ENCODE measurements at regions not wholly inside any gene's neighbourhood (a gene's known extent, or its start where the extent isn't known, plus 50 kb on each side); places are given as distances from the start of the nearest gene placed in this dataset.

DNA sequence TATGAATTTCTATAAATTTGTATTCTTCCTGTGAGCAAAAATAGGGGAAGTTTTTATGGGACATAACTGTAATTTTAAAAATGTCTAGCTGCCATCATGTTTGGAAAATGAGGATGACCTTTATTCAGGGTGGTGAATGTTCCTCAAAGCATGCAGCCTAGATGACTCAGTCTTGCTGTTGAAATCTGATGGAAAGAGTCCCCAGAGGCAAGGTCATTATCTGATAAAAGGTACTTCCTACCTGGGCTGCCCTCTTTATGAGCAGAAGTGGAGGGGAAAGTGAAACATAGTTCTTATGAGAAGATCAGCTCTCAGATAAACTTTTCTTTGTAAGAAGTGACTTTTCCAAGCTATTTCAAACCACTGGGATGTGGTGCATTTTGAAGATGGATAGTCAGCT, 1144.7 kb upstream of the PIK3C3 start:
- no peak for FAIRE-seq
- CTCF ChIA-PET (ENCODE audit: partially characterized antibody): interaction anchor here (0.6 kb wide), 1 partner anchor 276 kb away, joined by 3 read pairs; no protein-coding TSS in a partner anchor
- no peak overlapping the region for H3K4ac ChIP-seq (replicated peaks; ENCODE audit: insufficient read length, low read depth, low read length)
- TF ChIP-seq SAP30 (IDR thresholded peaks at IDR 0.05; ENCODE audit: insufficient read depth, insufficient replicate concordance, low read length) (no peak), TAF7 (optimal IDR thresholded peaks at IDR 0.05; ENCODE audit: borderline replicate concordance, low read depth, low read length) (no peak), TEAD4 (IDR thresholded peaks at IDR 0.05; ENCODE audit: low read depth, low read length) (no peak), GTF2F1 (IDR thresholded peaks at IDR 0.05; ENCODE audit: borderline replicate concordance, low read depth, low read length) (no peak), KDM4A (IDR thresholded peaks at IDR 0.05; ENCODE audit: low read depth, low read length, severe bottlenecking) (no peak), EGR1 (IDR thresholded peaks at IDR 0.05; ENCODE audit: borderline replicate concordance, low read depth, low read length) (no peak), JUND (IDR thresholded peaks at IDR 0.05; ENCODE audit: low read length) (no peak), SRF (IDR thresholded peaks at IDR 0.05; ENCODE audit: low read depth, low read length) (no peak), BRCA1 (IDR thresholded peaks at IDR 0.05; ENCODE audit: low read depth, low read length) (no peak), TAF1 (IDR thresholded peaks at IDR 0.05; ENCODE audit: low read depth, low read length) (no peak), CTBP2 (IDR thresholded peaks at IDR 0.05; ENCODE audit: borderline replicate concordance, insufficient read depth, insufficient read length, low read length) (no peak), KDM5A (IDR thresholded peaks at IDR 0.05; ENCODE audit: low read length) (no peak), KDM1A (IDR thresholded peaks at IDR 0.05; ENCODE audit: borderline replicate concordance, low read length) (no peak), POLR2A (IDR thresholded peaks at IDR 0.05; ENCODE audit: control extremely low read depth in 1 of 2, low read depth in 2 of 2, low read length in 2 of 2) (no peak), SUZ12 (IDR thresholded peaks at IDR 0.05; ENCODE audit: low read length) (no peak)
- TF ChIP-seq, protein P1, sequence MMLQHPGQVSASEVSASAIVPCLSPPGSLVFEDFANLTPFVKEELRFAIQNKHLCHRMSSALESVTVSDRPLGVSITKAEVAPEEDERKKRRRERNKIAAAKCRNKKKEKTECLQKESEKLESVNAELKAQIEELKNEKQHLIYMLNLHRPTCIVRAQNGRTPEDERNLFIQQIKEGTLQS (IDR thresholded peaks at IDR 0.05; ENCODE audit: insufficient read depth, low read depth, low read length): no peak

More for the DNA sequence above, 1144.7 kb upstream of the PIK3C3 start:
- no peak overlapping the region for H2BK15ac ChIP-seq (ENCODE audit: low read length)
- H3K36me3 ChIP-seq (ENCODE audit: control insufficient read depth in 2 of 4, insufficient read depth in 4 of 4, low read length in 3 of 4): no peaks in the 10 kb centered on the region
- no peak overlapping the region for H3K23ac ChIP-seq (ENCODE audit: insufficient read length)
- H3K4me1 ChIP-seq (replicated peaks in 1 of 4; ENCODE audit: control insufficient read depth in 3 of 4, insufficient read depth in 4 of 4, low read length in 3 of 4): no peaks in the 10 kb centered on the region
- H4K8ac ChIP-seq (ENCODE audit: extremely low read depth, insufficient read depth, low read length): no peak overlapping the region
- H2AK5ac ChIP-seq (ENCODE audit: low read depth, low read length): no peak overlapping the region
- POLR2A ChIA-PET (ENCODE audit: partially characterized antibody): no interaction called here
- H3K27me3 ChIP-seq (replicated peaks in 1 of 4; ENCODE audit: control insufficient read depth in 3 of 4, extremely low read depth in 1 of 4, insufficient read depth in 3 of 4, low read length in 3 of 4): no peaks in the 10 kb centered on the region
- no peaks in the 10 kb centered on the region for H3K23me2 ChIP-seq (ENCODE audit: low read depth, low read length)
- H4K20me1 ChIP-seq (replicated peaks in 1 of 2; ENCODE audit: control insufficient read depth in 1 of 2, insufficient read depth in 2 of 2, low read length in 2 of 2): no peaks in the 10 kb centered on the region
- no peak overlapping the region for H3K56ac ChIP-seq (replicated peaks; ENCODE audit: insufficient read length, low read depth, low read length)
- H3K79me2 ChIP-seq (ENCODE audit: control insufficient read depth in 1 of 2, insufficient read depth in 2 of 2, low read length in 2 of 2): no peaks in the 10 kb centered on the region
- no peak overlapping the region for H2BK20ac ChIP-seq (ENCODE audit: low read length)
- H2BK120ac ChIP-seq (replicated peaks; ENCODE audit: low read depth, low read length): no peak overlapping the region
- no peak for DNase-seq (ENCODE audit: low read depth in 1 of 2, low spot score in 2 of 2)
- no peak overlapping the region for H2BK12ac ChIP-seq (ENCODE audit: low read depth, low read length)
- no peak overlapping the region for H3K4me3 ChIP-seq (ENCODE audit: extremely low read depth in 1 of 4, insufficient read depth in 2 of 4, low read depth in 3 of 4, low read length in 4 of 4)
- no peak overlapping the region for H2BK5ac ChIP-seq (ENCODE audit: low read depth, low read length)
- no peak overlapping the region for H3K27ac ChIP-seq (ENCODE audit: low read depth, low read length)
- no peak overlapping the region for H4K5ac ChIP-seq (ENCODE audit: insufficient read length, low read depth, low read length)
- H3K4me2 ChIP-seq (ENCODE audit: insufficient read depth in 1 of 2, low read depth in 2 of 2, low read length in 2 of 2): no peak overlapping the region
- H3K79me1 ChIP-seq (ENCODE audit: low read depth, low read length): no peaks in the 10 kb centered on the region
- no peak overlapping the region for H2AFZ ChIP-seq (ENCODE audit: low read length)
- H3K14ac ChIP-seq (ENCODE audit: insufficient read length): no peak overlapping the region
- no peak overlapping the region for H4K91ac ChIP-seq (replicated peaks; ENCODE audit: insufficient read length, low read length)
- no peak overlapping the region for H3K18ac ChIP-seq (ENCODE audit: extremely low read depth, low read length)
- no peak overlapping the region for H3K9ac ChIP-seq (replicated peaks in 1 of 4; ENCODE audit: extremely low read depth in 1 of 4, low read depth in 3 of 4, low read length in 3 of 4)
- H3K9me3 ChIP-seq (ENCODE audit: insufficient read depth in 2 of 2, low read depth in 1 of 2, low read length in 1 of 2): no peaks in the 10 kb centered on the region

All from H1 (cell line).